ENCODE measurements at regions not wholly inside any gene's neighbourhood (a gene's known extent, or its start where the extent isn't known, plus 50 kb on each side); places are given as distances from the start of the nearest gene placed in this dataset.

GRCh38 chr2:237251986-237252385, 162.0 kb downstream of the COL6A3 start:
- no peak for DNase-seq

- no peak for DNase-seq
Measured at GRCh38 chr2:237253046-237253702, 160.8 kb downstream of the COL6A3 start.

- no peak for DNase-seq
Measured at GRCh38 chr2:237254369-237254861, 159.5 kb downstream of the COL6A3 start.

- no peak for DNase-seq
Measured at GRCh38 chr2:237254911-237255578, 158.9 kb downstream of the COL6A3 start.

GRCh38 chr2:237256887-237257286, 157.1 kb downstream of the COL6A3 start:
- DNase-seq = no peak

GRCh38 chr2:237257471-237257951, 156.5 kb downstream of the COL6A3 start:
- no peak for DNase-seq

GRCh38 chr2:237258116-237258515, 155.8 kb downstream of the COL6A3 start:
- no peak for DNase-seq

GRCh38 chr2:237258615-237259014, 155.3 kb downstream of the COL6A3 start:
- no peak for DNase-seq

GRCh38 chr2:237259201-237259600, 154.8 kb downstream of the COL6A3 start:
- DNase-seq = no peak

- no peak for DNase-seq
Measured at GRCh38 chr2:237260039-237260620, 153.8 kb downstream of the COL6A3 start.

- no peak for DNase-seq
Measured at GRCh38 chr2:237260686-237261085, 153.3 kb downstream of the COL6A3 start.

- DNase-seq = no peak
Measured at GRCh38 chr2:237261327-237261726, 152.6 kb downstream of the COL6A3 start.

GRCh38 chr2:237262838-237263771, 150.9 kb downstream of the COL6A3 start:
- DNase-seq = peak in 1 of 2 donors; percentile 25

GRCh38 chr2:237264480-237265219, 149.3 kb downstream of the COL6A3 start:
- DNase-seq = no peak

GRCh38 chr2:237268004-237268708, 145.8 kb downstream of the COL6A3 start:
- no peak for DNase-seq

- no peak for DNase-seq
Measured at GRCh38 chr2:237269138-237269875, 144.7 kb downstream of the COL6A3 start.

- DNase-seq = no peak
Measured at GRCh38 chr2:237270520-237270919, 143.4 kb downstream of the COL6A3 start.

GRCh38 chr2:237271698-237272652, 142.0 kb downstream of the COL6A3 start:
- DNase-seq = no peak

All from CD4-positive, alpha-beta T cell treated with Interleukin-1 beta for 1 hour (primary cell).